GM12892 (cell line): ENCODE measurements at regions not wholly inside any gene's neighbourhood (a gene's known extent, or its start where the extent isn't known, plus 50 kb on each side); places are given as distances from the start of the nearest gene placed in this dataset.

ENCODE experiments used
- POLR2A ChIP-seq: IDR thresholded peaks from 2 replicates; pipeline ENCODE4 v1.6.1; 2011; ENCODE audit warnings: low read depth, low read length, control low read depth
- POLR2AphosphoS5 ChIP-seq: IDR thresholded peaks from 2 replicates; pipeline ENCODE4 v1.6.1; 2011; ENCODE audit warnings: low read depth, low read length, control low read depth
- TAF1 ChIP-seq: IDR thresholded peaks from 2 replicates; pipeline ENCODE4 v1.6.1; 2011; ENCODE audit warnings: low read depth, mild to moderate bottlenecking, control low read depth, low read length, borderline replicate concordance

DNA sequence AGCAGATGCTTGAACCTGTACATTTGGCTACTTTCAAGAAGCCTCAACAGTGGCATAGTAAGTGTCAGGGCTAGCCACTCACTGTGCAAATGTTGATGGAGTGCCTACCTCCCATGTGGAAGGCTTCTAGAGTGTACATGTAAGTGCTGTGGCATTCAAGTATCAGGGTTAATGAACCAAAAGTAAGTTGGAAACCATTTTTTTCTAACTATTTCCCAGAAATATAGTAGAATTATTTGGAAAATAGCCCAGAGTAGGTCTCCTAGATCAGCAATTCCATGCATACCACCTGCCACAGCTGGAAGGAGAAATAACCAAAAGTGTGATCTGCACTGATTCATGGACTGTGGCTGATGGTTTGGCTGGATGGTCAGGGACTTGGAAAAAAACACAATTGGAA is 53.3 kb downstream of the FOXD1 start:
- TF ChIP-seq POLR2A (no peak), TAF1 (no peak), POLR2AphosphoS5 (no peak)
